ENCODE measurements at regions not wholly inside any gene's neighbourhood (a gene's known extent, or its start where the extent isn't known, plus 50 kb on each side); places are given as distances from the start of the nearest gene placed in this dataset.

GRCh38 chr3:164927728-164928127 is 150.6 kb downstream of the SI start:
- TF ChIP-seq RAD21 (conservative IDR thresholded peaks at IDR 0.05 in 1 of 2, IDR thresholded peaks at IDR 0.05 in 1 of 2), result no peak
- TF ChIP-seq EP300 (IDR thresholded peaks at IDR 0.05), result no peak
- no peak for TF ChIP-seq BHLHE40 (IDR thresholded peaks at IDR 0.05; ENCODE audit: low read depth, low read length)
- no peak for TF ChIP-seq CTCF (IDR thresholded peaks at IDR 0.05)
- no peak for TF ChIP-seq PBX3 (IDR thresholded peaks at IDR 0.05)
- no peak for TF ChIP-seq RFX5 (IDR thresholded peaks at IDR 0.05)
- no peak for TF ChIP-seq USF2 (IDR thresholded peaks at IDR 0.05)
- no peak for TF ChIP-seq E2F6 (IDR thresholded peaks at IDR 0.05; ENCODE audit: borderline replicate concordance, low read depth)
- no peak for TF ChIP-seq MAZ (IDR thresholded peaks at IDR 0.05; ENCODE audit: borderline replicate concordance, low read depth, low read length)
- TF ChIP-seq JUN (IDR thresholded peaks at IDR 0.05), result no peak

All from A549 (cell line).